ENCODE measurements at regions not wholly inside any gene's neighbourhood (a gene's known extent, or its start where the extent isn't known, plus 50 kb on each side); places are given as distances from the start of the nearest gene placed in this dataset.

DNA sequence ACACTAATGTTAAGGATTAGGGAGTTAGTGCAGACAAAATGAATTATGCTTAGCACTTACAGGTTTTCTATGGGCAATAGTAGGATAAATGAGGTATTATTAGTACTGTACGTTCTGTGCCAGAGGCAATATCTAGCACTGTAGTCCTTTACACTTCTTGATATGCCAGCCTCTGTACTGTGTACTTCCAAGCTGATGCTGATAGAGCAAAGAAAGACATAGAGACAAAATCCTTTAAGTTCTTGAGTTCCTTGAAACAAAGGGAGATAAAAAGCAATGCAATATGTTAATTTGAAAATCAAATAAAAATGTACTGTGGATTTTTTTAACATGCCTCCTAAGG, 1234.0 kb upstream of the NXPH2 start:
- no peaks in the 10 kb centered on the region for H3K36me3 ChIP-seq (ENCODE audit: control insufficient read depth, insufficient read depth, low read length)
- intact Hi-C loops (cut with micrococcal nuclease; ENCODE audit: unreplicated experiment), result no loop called here
- no TSS peak for BruUV-seq (replicated peaks)
- no peaks in the 10 kb centered on the region for H3K27me3 ChIP-seq (ENCODE audit: control insufficient read depth, insufficient read depth, low read length)
- CTCF ChIA-PET, result no interaction called here
- DNase-seq (ENCODE audit: low read depth, low spot score), result no peak
- no peaks in the 10 kb centered on the region for H3K4me1 ChIP-seq (ENCODE audit: control insufficient read depth, insufficient read depth, low read length)
- no peak for ATAC-seq
- H3K9me3 ChIP-seq (ENCODE audit: control insufficient read depth, insufficient read depth, low read depth, low read length), result no peaks in the 10 kb centered on the region
- in situ Hi-C loops (cut with HindIII; ENCODE audit: low pct_unique_long_range_greater_than_20kb, low sequenced_read_pairs), result no loop called here
- H3K4me3 ChIP-seq (ENCODE audit: low read depth in 2 of 2, low read length in 2 of 2), result no peak overlapping the region
- TF ChIP-seq SIN3A (IDR thresholded peaks at IDR 0.05; ENCODE audit: borderline replicate concordance, insufficient read depth, low read depth, low read length) (no peak), REST (IDR thresholded peaks at IDR 0.05; ENCODE audit: insufficient read depth in 1 of 2, low read depth in 2 of 2, low read length in 1 of 2) (no peak), TCF7L2 (IDR thresholded peaks at IDR 0.05; ENCODE audit: low read depth, low read length) (no peak), POLR2AphosphoS5 (IDR thresholded peaks at IDR 0.05; ENCODE audit: low read depth, low read length) (no peak)
- TF ChIP-seq, protein P1, sequence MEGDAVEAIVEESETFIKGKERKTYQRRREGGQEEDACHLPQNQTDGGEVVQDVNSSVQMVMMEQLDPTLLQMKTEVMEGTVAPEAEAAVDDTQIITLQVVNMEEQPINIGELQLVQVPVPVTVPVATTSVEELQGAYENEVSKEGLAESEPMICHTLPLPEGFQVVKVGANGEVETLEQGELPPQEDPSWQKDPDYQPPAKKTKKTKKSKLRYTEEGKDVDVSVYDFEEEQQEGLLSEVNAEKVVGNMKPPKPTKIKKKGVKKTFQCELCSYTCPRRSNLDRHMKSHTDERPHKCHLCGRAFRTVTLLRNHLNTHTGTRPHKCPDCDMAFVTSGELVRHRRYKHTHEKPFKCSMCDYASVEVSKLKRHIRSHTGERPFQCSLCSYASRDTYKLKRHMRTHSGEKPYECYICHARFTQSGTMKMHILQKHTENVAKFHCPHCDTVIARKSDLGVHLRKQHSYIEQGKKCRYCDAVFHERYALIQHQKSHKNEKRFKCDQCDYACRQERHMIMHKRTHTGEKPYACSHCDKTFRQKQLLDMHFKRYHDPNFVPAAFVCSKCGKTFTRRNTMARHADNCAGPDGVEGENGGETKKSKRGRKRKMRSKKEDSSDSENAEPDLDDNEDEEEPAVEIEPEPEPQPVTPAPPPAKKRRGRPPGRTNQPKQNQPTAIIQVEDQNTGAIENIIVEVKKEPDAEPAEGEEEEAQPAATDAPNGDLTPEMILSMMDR (IDR thresholded peaks at IDR 0.05), result no peak
- H3K27ac ChIP-seq (ENCODE audit: low read length), result no peak overlapping the region
- POLR2A ChIA-PET, result no interaction called here

- H3K4me1 ChIP-seq (ENCODE audit: control insufficient read depth, insufficient read depth, low read length), result no peaks in the 10 kb centered on the region
- no peak for ATAC-seq
- H3K9me3 ChIP-seq (ENCODE audit: control insufficient read depth, insufficient read depth, low read depth, low read length), result no peaks in the 10 kb centered on the region
- H3K27ac ChIP-seq (ENCODE audit: low read length), result no peak overlapping the region
- TF ChIP-seq REST (IDR thresholded peaks at IDR 0.05; ENCODE audit: insufficient read depth in 1 of 2, low read depth in 2 of 2, low read length in 1 of 2), result no peak
- TF ChIP-seq, protein P1 (IDR thresholded peaks at IDR 0.05), result no peak
- TF ChIP-seq POLR2AphosphoS5 (IDR thresholded peaks at IDR 0.05; ENCODE audit: low read depth, low read length), result no peak
- TF ChIP-seq TCF7L2 (IDR thresholded peaks at IDR 0.05; ENCODE audit: low read depth, low read length), result no peak
- TF ChIP-seq SIN3A (IDR thresholded peaks at IDR 0.05; ENCODE audit: borderline replicate concordance, insufficient read depth, low read depth, low read length), result no peak
- no peaks in the 10 kb centered on the region for H3K36me3 ChIP-seq (ENCODE audit: control insufficient read depth, insufficient read depth, low read length)
- no peak overlapping the region for H3K4me3 ChIP-seq (ENCODE audit: low read depth in 2 of 2, low read length in 2 of 2)
- intact Hi-C loops (cut with micrococcal nuclease; ENCODE audit: unreplicated experiment), result no loop called here
- BruUV-seq (replicated peaks), result no TSS peak
- ChIA-PET CTCF (no interaction called here), POLR2A (no interaction called here)
- in situ Hi-C loops (cut with HindIII; ENCODE audit: low pct_unique_long_range_greater_than_20kb, low sequenced_read_pairs), result no loop called here
- no peaks in the 10 kb centered on the region for H3K27me3 ChIP-seq (ENCODE audit: control insufficient read depth, insufficient read depth, low read length)
- no peak for DNase-seq (ENCODE audit: low read depth, low spot score)
These were observed 1233.5 kb upstream of the NXPH2 start for GRCh38 chr2:140013545-140014203.
